ENCODE measurements at regions not wholly inside any gene's neighbourhood (a gene's known extent, or its start where the extent isn't known, plus 50 kb on each side); places are given as distances from the start of the nearest gene placed in this dataset.

DNA sequence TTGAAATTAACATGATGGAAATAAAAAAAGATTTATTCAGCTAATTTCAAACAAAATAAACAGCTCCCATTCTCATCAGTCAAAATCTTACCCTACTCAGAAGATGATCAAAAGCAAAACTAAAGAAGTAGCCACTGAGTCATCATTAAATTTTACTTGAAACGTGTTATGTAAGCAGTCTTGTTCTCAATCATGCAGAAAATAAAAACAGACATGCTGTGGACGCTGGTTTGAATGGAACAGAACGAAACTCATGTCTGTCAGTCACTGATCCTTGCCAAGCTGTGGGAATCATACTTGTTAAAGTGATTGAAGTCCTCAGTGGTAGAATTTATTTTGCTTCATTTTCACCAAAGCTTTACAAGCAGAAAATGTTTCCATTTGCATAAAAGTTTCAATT lies 77.2 kb upstream of the TLR3 start:
- TF ChIP-seq EP300 (IDR thresholded peaks at IDR 0.05; ENCODE audit: borderline replicate concordance in 1 of 2, low read depth in 1 of 2, low read length in 1 of 2) = no peak
- TF ChIP-seq CHD2 (IDR thresholded peaks at IDR 0.05; ENCODE audit: low read length, partially characterized antibody) = no peak
- TF ChIP-seq, protein P1, sequence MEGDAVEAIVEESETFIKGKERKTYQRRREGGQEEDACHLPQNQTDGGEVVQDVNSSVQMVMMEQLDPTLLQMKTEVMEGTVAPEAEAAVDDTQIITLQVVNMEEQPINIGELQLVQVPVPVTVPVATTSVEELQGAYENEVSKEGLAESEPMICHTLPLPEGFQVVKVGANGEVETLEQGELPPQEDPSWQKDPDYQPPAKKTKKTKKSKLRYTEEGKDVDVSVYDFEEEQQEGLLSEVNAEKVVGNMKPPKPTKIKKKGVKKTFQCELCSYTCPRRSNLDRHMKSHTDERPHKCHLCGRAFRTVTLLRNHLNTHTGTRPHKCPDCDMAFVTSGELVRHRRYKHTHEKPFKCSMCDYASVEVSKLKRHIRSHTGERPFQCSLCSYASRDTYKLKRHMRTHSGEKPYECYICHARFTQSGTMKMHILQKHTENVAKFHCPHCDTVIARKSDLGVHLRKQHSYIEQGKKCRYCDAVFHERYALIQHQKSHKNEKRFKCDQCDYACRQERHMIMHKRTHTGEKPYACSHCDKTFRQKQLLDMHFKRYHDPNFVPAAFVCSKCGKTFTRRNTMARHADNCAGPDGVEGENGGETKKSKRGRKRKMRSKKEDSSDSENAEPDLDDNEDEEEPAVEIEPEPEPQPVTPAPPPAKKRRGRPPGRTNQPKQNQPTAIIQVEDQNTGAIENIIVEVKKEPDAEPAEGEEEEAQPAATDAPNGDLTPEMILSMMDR (IDR thresholded peaks at IDR 0.05) = no peak
